Gastrocnemius medialis (tissue), 4 donors: ENCODE measurements at regions not wholly inside any gene's neighbourhood (a gene's known extent, or its start where the extent isn't known, plus 50 kb on each side); places are given as distances from the start of the nearest gene placed in this dataset.

Experiments used
- ATAC-seq, 2 donors: fragments of 150-250 bp; one replicate each; pipeline ENCODE4 v1.9.1; 2016
- DNase-seq, 2 donors: peaks; one replicate each; pipeline ENCODE4 v3.0.0-alpha.2; 2019
- H3K27ac ChIP-seq, 4 donors: fragments of 200-600 bp; sonication (generic); 1 replicate in 1 of 4; 2 replicates in 3 of 4; pipeline ENCODE4 v1.5.1; 2016 to 2018; ENCODE audit warnings: mild to moderate bottlenecking in 2 of 4, moderate library complexity in 1 of 4
- H3K27me3 ChIP-seq, 3 donors: fragments of 200-600 bp; sonication (generic) in 2 of 3; 1 replicate in 1 of 3; 2 replicates in 2 of 3; pipeline versions ENCODE4 v1.5.1 to v1.6.0; 2016 to 2019; ENCODE audit warnings: mild to moderate bottlenecking in 1 of 3, moderate library complexity in 1 of 3
- H3K36me3 ChIP-seq, 2 donors: fragments of 200-600 bp; sonication (generic) in 1 of 2; one replicate each; pipeline ENCODE4 v1.5.1; 2017 to 2018
- H3K4me1 ChIP-seq, 2 donors: fragments of 200-600 bp; sonication (generic) in 1 of 2; one replicate each; pipeline ENCODE4 v1.5.1; 2016 to 2017; ENCODE audit warnings: mild to moderate bottlenecking in 2 of 2
- H3K4me3 ChIP-seq, 4 donors: fragments of 200-600 bp; sonication (generic) in 3 of 4; 1 replicate in 1 of 4; 2 replicates in 3 of 4; pipeline ENCODE4 v1.5.1; 2016 to 2019; ENCODE audit warnings: mild to moderate bottlenecking in 2 of 4
- H3K9me3 ChIP-seq, 3 donors: fragments of 200-600 bp; sonication (generic) in 2 of 3; 1 replicate in 1 of 3; 2 replicates in 2 of 3; pipeline ENCODE4 v1.5.1; 2016 to 2019
- CTCF ChIP-seq, 5 experiments: fragments of 450-650 bp in 3 of 5; fragments of 200-600 bp in 2 of 5; sonication (generic) in 2 of 5; IDR thresholded peaks in 4 of 5; conservative IDR thresholded peaks in 1 of 5; 1 replicate in 4 of 5; 2 replicates in 1 of 5; pipeline ENCODE4 v1.5.1; 2016 to 2019; ENCODE audit warnings: antibody characterized with exemption in 5 of 5, mild to moderate bottlenecking in 3 of 5, moderate library complexity in 3 of 5
- POLR2A ChIP-seq, 2 donors: fragments of 450-650 bp; IDR thresholded peaks; one replicate each; pipeline ENCODE4 v1.6.1; 2017; ENCODE audit warnings: antibody characterized with exemption in 2 of 2, mild to moderate bottlenecking in 2 of 2, moderate library complexity in 2 of 2
- in situ Hi-C, 4 donors: fragments of 200-750 bp; cut with MboI; loops; one replicate each; pipeline versions ENCODE4 v1.15.0 to v1.8.0; 2017; ENCODE audit warnings: low sequenced_read_pairs in 4 of 4
- intact Hi-C: fragments of 100-400 bp; cut with DNase I; formaldehyde crosslinking; loops from one replicate; pipeline ENCODE4 v1.15.1; 2023; ENCODE audit warnings: low total_unique reads

DNA sequence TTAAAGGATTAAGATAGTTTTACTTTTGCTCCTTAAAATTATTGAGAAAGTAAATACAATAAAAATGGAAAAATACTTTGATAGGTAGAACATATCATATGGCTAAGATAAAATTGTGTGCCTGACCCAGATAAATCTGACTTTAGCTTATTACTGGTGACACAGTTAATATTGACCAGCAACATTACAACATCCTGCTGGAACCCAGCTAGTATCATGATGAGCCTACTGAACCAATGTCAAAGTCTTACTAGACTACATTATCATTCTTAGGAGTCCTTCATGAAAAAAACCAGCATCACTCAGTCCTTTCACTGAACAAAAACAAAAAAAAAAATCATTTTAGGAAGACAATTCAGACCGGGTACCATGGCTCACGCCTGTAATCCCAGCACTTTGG, 164.8 kb upstream of the CDK1 start:
- in situ Hi-C loops, result no loop called here
- intact Hi-C loops, result no loop called here
- Histone ChIP-seq H3K27me3 (no peaks in the 10 kb centered on the region), H3K9me3 (no peaks in the 10 kb centered on the region), H3K27ac (no peak overlapping the region), H3K36me3 (no peaks in the 10 kb centered on the region), H3K4me3 (no peak overlapping the region), H3K4me1 (peaks cover 0 to 4% of the 10 kb centered on the region in 2 donors)
- no peak for ATAC-seq
- no peak for DNase-seq
- TF ChIP-seq CTCF (IDR thresholded peaks at IDR 0.05 in 4 of 5, conservative IDR thresholded peaks at IDR 0.05 in 1 of 5) (no peak), POLR2A (IDR thresholded peaks at IDR 0.05) (no peak)

DNA sequence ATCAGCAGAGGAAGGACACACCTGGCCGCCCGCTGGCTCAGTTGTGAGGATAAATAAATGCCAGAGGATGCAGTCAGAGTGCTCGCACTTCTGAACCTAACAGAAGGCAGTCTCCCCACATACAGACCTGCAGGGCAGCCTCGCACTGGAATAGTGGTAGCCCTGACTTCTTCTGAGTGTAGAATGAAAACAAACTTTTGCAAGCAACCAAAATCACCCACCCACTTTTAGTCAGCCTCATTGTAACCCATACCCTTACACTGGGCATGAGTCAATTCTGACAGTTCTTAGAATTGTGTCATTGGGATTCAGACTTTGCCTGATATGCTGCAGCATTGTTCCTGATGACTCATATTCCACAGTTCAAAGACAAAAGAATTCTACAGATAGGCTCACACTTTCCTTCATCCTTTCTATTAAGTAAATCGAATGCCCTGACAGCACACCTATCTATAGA, 167.0 kb upstream of the CDK1 start:
- TF ChIP-seq POLR2A (IDR thresholded peaks at IDR 0.05), result no peak
- no peak for TF ChIP-seq CTCF (IDR thresholded peaks at IDR 0.05 in 4 of 5, conservative IDR thresholded peaks at IDR 0.05 in 1 of 5)
- intact Hi-C loops, result no loop called here
- in situ Hi-C loops, result no loop called here
- Histone ChIP-seq H3K4me1 (peaks cover 0 to 4% of the 10 kb centered on the region in 2 donors), H3K36me3 (no peaks in the 10 kb centered on the region), H3K27ac (no peak overlapping the region), H3K4me3 (no peak overlapping the region), H3K27me3 (no peaks in the 10 kb centered on the region), H3K9me3 (no peaks in the 10 kb centered on the region)
- no peak for DNase-seq
- ATAC-seq, result no peak

DNA sequence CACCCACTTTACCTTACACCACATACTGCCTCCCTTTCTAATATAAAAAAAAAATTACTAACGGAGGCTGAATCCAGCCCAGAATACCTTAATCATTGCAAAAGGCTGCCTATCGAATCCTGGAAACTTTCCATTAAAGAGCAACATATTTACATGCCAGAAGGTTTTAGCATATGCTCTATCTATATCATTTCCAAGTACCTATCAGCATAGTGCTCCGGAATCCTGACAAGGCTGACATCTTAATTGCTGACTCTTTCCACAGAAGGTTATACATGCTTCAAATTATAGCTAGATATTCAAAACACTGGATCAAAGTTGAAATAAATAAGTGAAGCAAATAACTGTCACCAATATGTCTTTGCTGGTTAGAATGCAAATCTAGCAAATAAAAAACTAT, 170.9 kb upstream of the CDK1 start:
- no peaks in the 10 kb centered on the region for H3K4me1 ChIP-seq
- H3K9me3 ChIP-seq, result no peaks in the 10 kb centered on the region
- TF ChIP-seq CTCF (IDR thresholded peaks at IDR 0.05 in 4 of 5, conservative IDR thresholded peaks at IDR 0.05 in 1 of 5) (no peak), POLR2A (IDR thresholded peaks at IDR 0.05) (no peak)
- intact Hi-C loops (no loop called here), in situ Hi-C loops (no loop called here)
- H3K36me3 ChIP-seq, result no peaks in the 10 kb centered on the region
- H3K27ac ChIP-seq, result no peak overlapping the region
- ATAC-seq (no peak), DNase-seq (no peak)
- H3K27me3 ChIP-seq, result no peaks in the 10 kb centered on the region
- H3K4me3 ChIP-seq, result no peak overlapping the region

DNA sequence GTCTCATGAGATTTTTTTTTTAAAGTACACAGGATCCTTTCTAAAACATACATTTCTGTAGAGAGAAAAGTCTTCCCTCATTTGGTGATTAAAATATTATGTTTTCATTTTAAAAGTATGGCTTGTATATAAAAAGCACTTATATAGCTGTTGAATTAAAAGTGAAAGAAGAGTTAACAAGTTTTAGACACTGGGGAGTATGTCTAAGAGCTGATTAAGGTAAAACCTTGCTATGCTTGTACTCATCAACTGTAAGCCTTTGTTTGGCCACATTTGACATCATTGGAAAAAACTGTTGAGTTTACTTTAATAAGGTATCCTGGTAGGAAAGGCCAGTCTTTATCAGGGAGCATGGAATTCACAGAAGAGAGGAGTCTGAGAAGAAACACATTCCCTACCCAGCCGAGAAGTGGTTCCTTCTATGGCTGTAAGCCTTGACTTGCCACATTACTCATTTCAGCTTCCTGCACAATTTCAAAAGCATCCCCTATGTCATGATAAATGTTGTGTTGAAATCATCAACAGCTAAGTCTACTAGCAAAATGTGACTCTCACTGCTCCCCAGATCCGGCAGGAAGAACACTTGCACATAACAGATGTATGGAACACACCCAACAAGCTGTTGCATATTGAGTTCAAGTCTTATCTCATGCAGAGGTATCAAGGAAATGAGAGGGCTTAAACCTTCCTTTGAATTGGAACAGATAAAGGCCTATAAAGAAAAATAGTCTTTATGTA, 171.8 kb upstream of the CDK1 start:
- Histone ChIP-seq H3K9me3 (no peaks in the 10 kb centered on the region), H3K27ac (no peak overlapping the region), H3K4me3 (no peak overlapping the region), H3K4me1 (no peaks in the 10 kb centered on the region), H3K36me3 (no peaks in the 10 kb centered on the region), H3K27me3 (no peaks in the 10 kb centered on the region)
- TF ChIP-seq CTCF (IDR thresholded peaks at IDR 0.05 in 4 of 5, conservative IDR thresholded peaks at IDR 0.05 in 1 of 5), result no peak
- TF ChIP-seq POLR2A (IDR thresholded peaks at IDR 0.05), result no peak
- DNase-seq, result no peak
- ATAC-seq, result no peak
- intact Hi-C loops (no loop called here), in situ Hi-C loops (no loop called here)

- Histone ChIP-seq H3K4me1 (no peaks in the 10 kb centered on the region), H3K27me3 (no peaks in the 10 kb centered on the region), H3K4me3 (no peak overlapping the region), H3K36me3 (no peaks in the 10 kb centered on the region), H3K27ac (no peak overlapping the region), H3K9me3 (no peaks in the 10 kb centered on the region)
- intact Hi-C loops, result no loop called here
- in situ Hi-C loops, result no loop called here
- TF ChIP-seq POLR2A (IDR thresholded peaks at IDR 0.05), result no peak
- TF ChIP-seq CTCF (IDR thresholded peaks at IDR 0.05 in 4 of 5, conservative IDR thresholded peaks at IDR 0.05 in 1 of 5), result no peak
- no peak for DNase-seq
- ATAC-seq, result no peak
Observed at GRCh38 chr10:60605476-60605875, 172.8 kb upstream of the CDK1 start.
